ENCODE measurements at regions not wholly inside any gene's neighbourhood (a gene's known extent, or its start where the extent isn't known, plus 50 kb on each side); places are given as distances from the start of the nearest gene placed in this dataset.

GRCh38 chr11:127193950-127194349 is 193.4 kb upstream of the KIRREL3 start:
- TF ChIP-seq CTCF (IDR thresholded peaks at IDR 0.05; ENCODE audit: low read depth, low read length, poor library complexity, severe bottlenecking) = no peak
- no peak for TF ChIP-seq EZH2phosphoT487 (IDR thresholded peaks at IDR 0.05; ENCODE audit: borderline replicate concordance, low read length)

All from DOHH2 (cell line).